Osteoblast (primary cell): ENCODE measurements at regions not wholly inside any gene's neighbourhood (a gene's known extent, or its start where the extent isn't known, plus 50 kb on each side); places are given as distances from the start of the nearest gene placed in this dataset.
A peak's percentile ranks its signal among the peaks of the same experiment; 100 is the strongest.

Experiments used
- DNase-seq: peaks from one replicate; pipeline ENCODE4 v3.0.0; 2011; ENCODE audit warnings: low spot score, mixed read lengths; ENCODE audit not compliant: insufficient read length; ENCODE audit errors: missing footprints
- H2AFZ ChIP-seq: 2 replicates; pipeline ENCODE4 v1.6.0; 2011; ENCODE audit warnings: mild to moderate bottlenecking, low read length
- H3K27ac ChIP-seq: 2 replicates; pipeline ENCODE4 v1.5.1; 2011; ENCODE audit warnings: mild to moderate bottlenecking, low read depth, low read length, moderate library complexity
- H3K27me3 ChIP-seq: 2 replicates; pipeline ENCODE4 v1.6.0; 2012; ENCODE audit warnings: mild to moderate bottlenecking, control low read depth, inconsistent platforms, low read length, moderate library complexity; ENCODE audit not compliant: insufficient read depth
- H3K36me3 ChIP-seq: 2 replicates; pipeline ENCODE4 v1.5.1; 2011; ENCODE audit warnings: mild to moderate bottlenecking, low read length, control low read depth, moderate library complexity; ENCODE audit not compliant: insufficient read depth
- H3K4me1 ChIP-seq: 2 replicates; pipeline ENCODE4 v1.5.1; 2011; ENCODE audit warnings: mild to moderate bottlenecking, low read length, control low read depth, moderate library complexity; ENCODE audit not compliant: insufficient read depth
- H3K4me2 ChIP-seq: 2 replicates; pipeline ENCODE4 v1.6.0; 2011; ENCODE audit warnings: mild to moderate bottlenecking, low read length; ENCODE audit not compliant: insufficient read depth
- H3K4me3 ChIP-seq: fragments of 200-600 bp; sonication (generic); 3 replicates; pipeline ENCODE4 v1.5.1; 2012; ENCODE audit warnings: mild to moderate bottlenecking, low read length, inconsistent platforms; ENCODE audit not compliant: insufficient read depth
- H3K79me2 ChIP-seq: 2 replicates; pipeline ENCODE4 v1.6.0; 2012; ENCODE audit warnings: mild to moderate bottlenecking, low read length, control low read depth, inconsistent platforms; ENCODE audit not compliant: insufficient read depth
- H3K9me3 ChIP-seq: 2 replicates; pipeline ENCODE4 v1.5.1; 2011; ENCODE audit warnings: low read depth, low read length, control low read depth
- H4K20me1 ChIP-seq: 2 replicates; pipeline ENCODE4 v1.6.0; 2012; ENCODE audit warnings: mild to moderate bottlenecking, low read length, control low read depth; ENCODE audit not compliant: insufficient read depth
- CTCF ChIP-seq: IDR thresholded peaks from 2 replicates; pipeline ENCODE4 v1.5.1; 2011; ENCODE audit warnings: mild to moderate bottlenecking, low read depth, low read length, moderate library complexity; ENCODE audit errors: extremely low read depth

GRCh38 chr2:23243073-23243659, 141.8 kb upstream of the KLHL29 start:
- H3K4me2 ChIP-seq = no peak overlapping the region
- H4K20me1 ChIP-seq = no peaks in the 10 kb centered on the region
- no peaks in the 10 kb centered on the region for H3K27me3 ChIP-seq
- H3K9me3 ChIP-seq = no peaks in the 10 kb centered on the region
- DNase-seq = peak; percentile 13
- H3K27ac ChIP-seq = no peak overlapping the region
- no peak overlapping the region for H2AFZ ChIP-seq
- H3K4me1 ChIP-seq = no peaks in the 10 kb centered on the region
- H3K36me3 ChIP-seq = no peaks in the 10 kb centered on the region
- no peak overlapping the region for H3K4me3 ChIP-seq
- TF ChIP-seq CTCF = no peak
- no peaks in the 10 kb centered on the region for H3K79me2 ChIP-seq

- no peaks in the 10 kb centered on the region for H3K4me1 ChIP-seq
- no peaks in the 10 kb centered on the region for H3K79me2 ChIP-seq
Measured at GRCh38 chr2:23244617-23245016, 140.4 kb upstream of the KLHL29 start.

GRCh38 chr2:23246992-23247683, 137.8 kb upstream of the KLHL29 start:
- DNase-seq = no peak

More at GRCh38 chr2:23244617-23245016, 140.4 kb upstream of the KLHL29 start:
- no peaks in the 10 kb centered on the region for H4K20me1 ChIP-seq
- no peaks in the 10 kb centered on the region for H3K27me3 ChIP-seq
- no peaks in the 10 kb centered on the region for H3K9me3 ChIP-seq
- no peak overlapping the region for H2AFZ ChIP-seq
- no peak overlapping the region for H3K4me2 ChIP-seq
- no peak for DNase-seq
- H3K4me3 ChIP-seq = no peak overlapping the region
- no peaks in the 10 kb centered on the region for H3K36me3 ChIP-seq
- no peak for TF ChIP-seq CTCF
- no peak overlapping the region for H3K27ac ChIP-seq

More at GRCh38 chr2:23246992-23247683, 137.8 kb upstream of the KLHL29 start:
- Histone ChIP-seq H3K79me2 (no peaks in the 10 kb centered on the region), H4K20me1 (no peaks in the 10 kb centered on the region), H3K4me2 (no peak overlapping the region), H3K4me3 (no peak overlapping the region), H2AFZ (no peak overlapping the region), H3K4me1 (no peaks in the 10 kb centered on the region), H3K9me3 (no peaks in the 10 kb centered on the region), H3K27me3 (no peaks in the 10 kb centered on the region), H3K27ac (no peak overlapping the region), H3K36me3 (no peaks in the 10 kb centered on the region)
- no peak for TF ChIP-seq CTCF
